GM12872 (cell line): ENCODE measurements at regions not wholly inside any gene's neighbourhood (a gene's known extent, or its start where the extent isn't known, plus 50 kb on each side); places are given as distances from the start of the nearest gene placed in this dataset.

ENCODE experiments used
- CTCF ChIP-seq: IDR thresholded peaks from 3 replicates; pipeline ENCODE4 v1.5.1; 2011; ENCODE audit warnings: low read depth, mild to moderate bottlenecking, low read length, moderate library complexity; ENCODE audit not compliant: insufficient read depth

GRCh38 chr20:58116505-58116904 is 111.9 kb downstream of the ANKRD60 start:
- no peak for TF ChIP-seq CTCF

GRCh38 chr20:58113716-58114115 is 114.7 kb downstream of the ANKRD60 start:
- TF ChIP-seq CTCF = no peak

- no peak for TF ChIP-seq CTCF
These were observed 116.3 kb downstream of the ANKRD60 start for GRCh38 chr20:58112017-58112781.

- no peak for TF ChIP-seq CTCF
These were observed 117.0 kb downstream of the ANKRD60 start for GRCh38 chr20:58111310-58112016.

GRCh38 chr20:58109918-58110635 is 118.4 kb downstream of the ANKRD60 start:
- no peak for TF ChIP-seq CTCF

- no peak for TF ChIP-seq CTCF
These were observed 119.2 kb downstream of the ANKRD60 start for GRCh38 chr20:58109126-58109880.

GRCh38 chr20:58107533-58107932 is 120.9 kb downstream of the ANKRD60 start:
- TF ChIP-seq CTCF = no peak
